Midbrain (tissue), 1 donor: ENCODE measurements at regions not wholly inside any gene's neighbourhood (a gene's known extent, or its start where the extent isn't known, plus 50 kb on each side); places are given as distances from the start of the nearest gene placed in this dataset.

Experiments used
- DNase-seq: peaks from one replicate; lab custom pipeline; 2025; lab: John Stamatoyannopoulos, UW

DNA sequence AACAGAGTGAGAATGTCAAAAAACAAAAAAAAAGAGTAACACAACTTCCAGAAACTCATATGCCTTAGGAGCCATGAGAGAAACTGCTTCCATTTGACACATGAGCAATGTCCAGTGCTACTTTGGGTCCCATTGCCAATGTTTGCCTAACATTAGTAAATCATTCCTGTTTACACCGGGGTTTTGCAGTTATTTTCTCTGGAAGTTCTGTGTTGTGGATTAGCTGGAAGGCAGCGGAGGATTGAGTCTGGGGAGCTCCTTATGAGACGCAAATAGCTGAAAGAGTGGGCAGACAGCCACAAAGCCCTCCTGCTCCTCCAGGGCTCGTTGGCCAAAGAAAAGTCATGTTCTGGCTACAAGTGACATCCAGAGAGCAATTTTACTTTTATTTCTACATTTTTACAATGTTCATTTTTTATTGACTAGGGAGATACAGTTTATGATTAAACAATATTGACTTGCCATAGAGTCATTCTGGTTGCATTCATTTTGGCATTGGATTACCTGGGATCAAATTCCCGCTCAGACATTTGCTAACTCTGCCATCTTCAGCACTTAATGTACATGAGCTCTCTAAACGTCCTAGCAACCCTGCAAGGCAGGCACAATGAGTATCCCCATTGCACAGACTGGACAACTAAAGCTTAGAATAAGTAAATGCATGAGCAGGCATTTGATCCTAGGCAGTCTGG is 66.4 kb upstream of the GALNT2 start:
- no peak for DNase-seq

DNA sequence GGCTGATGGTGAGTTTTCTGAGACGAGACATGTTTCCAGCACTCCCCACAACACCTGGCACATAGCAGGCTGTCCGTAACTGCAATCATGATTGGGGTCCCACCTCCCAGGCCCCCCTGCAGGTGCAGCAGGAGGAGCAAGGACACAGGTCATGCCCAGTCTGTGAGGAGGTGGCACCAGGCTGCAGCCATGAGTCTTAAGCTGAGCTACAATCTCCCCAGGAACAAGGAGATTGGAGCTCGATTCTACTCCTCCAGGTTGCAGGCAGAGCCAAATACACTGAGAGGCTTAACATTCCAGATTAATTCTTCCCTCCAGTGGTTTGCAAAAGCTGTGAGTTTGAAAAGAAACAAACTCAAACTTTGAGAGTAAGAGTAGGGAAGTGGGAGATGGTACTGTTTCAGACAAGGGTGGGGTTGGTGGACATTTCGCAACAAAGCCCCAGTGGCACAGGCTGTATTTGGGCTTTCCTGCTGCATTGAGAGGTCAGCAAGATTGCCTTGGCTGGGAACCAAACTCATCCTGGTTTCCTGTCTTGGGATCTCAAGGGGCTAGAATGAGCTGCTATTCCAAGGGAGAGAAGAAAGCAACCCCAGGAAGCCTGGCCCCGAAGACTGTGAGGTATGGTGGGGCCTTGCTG is 64.8 kb upstream of the GALNT2 start:
- DNase-seq = peak; percentile 15

DNA sequence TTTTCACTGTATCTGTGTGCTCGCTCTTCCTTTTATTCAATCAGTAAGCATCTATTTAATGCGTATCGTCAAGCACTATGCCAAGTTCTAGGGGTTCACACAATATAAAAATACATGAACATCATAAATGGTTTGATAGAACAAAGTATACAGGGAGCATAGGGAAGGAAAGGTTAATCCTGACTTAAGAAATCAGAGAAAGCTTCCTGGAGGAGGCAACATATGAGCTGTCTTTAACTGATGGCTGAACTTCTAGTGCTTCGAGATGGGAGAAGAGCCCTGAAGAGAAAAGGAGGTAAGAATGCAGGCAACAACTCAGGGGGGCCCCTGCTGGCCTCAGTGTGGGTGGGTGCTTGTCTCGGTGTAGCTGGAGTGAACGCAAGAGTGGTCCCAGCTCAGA is 63.6 kb upstream of the GALNT2 start:
- no peak for DNase-seq

DNA sequence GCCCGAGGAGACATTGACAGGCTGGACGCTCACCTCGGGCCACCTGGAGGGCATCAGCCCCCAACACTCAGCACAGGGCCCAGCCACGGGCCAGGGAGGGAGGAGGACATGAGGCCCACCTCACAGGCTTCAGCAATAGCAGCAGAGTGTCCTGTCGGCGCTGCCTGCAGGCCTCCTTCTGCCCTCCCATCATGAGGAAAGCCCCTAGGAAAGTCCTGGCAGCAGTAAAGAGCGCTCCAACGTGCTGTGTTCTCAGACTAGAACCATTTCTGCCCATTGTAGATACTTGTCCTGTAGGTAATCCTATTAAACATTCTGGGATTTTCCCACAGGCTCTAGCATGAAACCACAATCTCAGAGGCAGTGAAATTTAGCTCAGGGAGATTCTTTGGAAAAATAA is 62.0 kb upstream of the GALNT2 start:
- no peak for DNase-seq

DNA sequence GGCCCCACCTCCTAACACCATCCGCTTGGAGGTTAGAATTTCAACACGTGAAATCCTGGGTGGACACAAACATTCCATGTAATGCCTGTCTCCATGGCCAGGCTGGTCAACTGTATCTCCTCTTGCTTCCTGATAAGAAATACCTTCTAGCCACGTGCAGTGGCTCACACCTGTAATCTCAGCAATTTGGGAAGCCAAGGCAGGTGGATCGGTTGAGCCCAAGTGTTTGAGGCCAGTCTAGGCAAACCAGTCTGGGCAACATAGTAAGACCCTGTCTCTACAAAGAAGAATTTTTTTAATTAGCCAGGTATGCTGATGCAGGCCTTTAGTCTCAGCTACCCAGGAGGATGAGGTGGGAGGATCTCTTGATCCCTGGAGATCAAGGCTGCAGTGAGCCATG is 58.3 kb upstream of the GALNT2 start:
- no peak for DNase-seq

DNA sequence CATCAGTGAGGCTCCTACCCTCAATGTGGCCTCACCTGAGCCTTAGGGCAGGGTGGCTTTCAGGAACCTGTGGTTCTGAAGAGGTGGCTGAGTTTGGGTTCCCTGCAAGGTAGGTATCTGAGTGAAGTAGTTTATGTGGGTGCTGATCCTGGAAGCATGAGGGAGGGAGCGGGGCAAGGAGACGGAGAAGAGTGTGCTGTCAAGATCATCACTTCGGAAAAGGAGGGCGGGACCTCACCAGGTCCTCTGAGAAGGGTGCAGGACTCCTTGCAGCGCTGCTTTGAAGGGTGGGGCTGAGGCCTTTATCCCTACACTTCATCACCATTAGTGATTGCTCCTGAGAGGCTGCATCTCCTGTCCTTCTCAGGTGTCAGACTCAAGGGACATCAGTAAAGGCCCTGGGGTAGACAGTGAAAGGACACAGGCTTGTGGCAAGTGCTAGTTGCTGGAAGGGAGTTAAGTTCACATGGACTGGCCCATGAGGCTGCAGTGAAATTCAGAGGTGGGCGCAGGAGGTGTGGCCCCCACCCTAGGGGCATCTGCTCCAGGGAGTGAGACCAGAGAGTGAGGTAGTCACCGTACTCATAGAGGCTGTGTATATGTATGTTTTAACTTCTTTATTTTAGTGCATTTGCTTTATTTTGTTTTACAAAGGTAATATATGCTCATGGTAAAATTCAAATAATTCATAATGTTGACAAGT is 57.3 kb upstream of the GALNT2 start:
- DNase-seq = no peak

DNA sequence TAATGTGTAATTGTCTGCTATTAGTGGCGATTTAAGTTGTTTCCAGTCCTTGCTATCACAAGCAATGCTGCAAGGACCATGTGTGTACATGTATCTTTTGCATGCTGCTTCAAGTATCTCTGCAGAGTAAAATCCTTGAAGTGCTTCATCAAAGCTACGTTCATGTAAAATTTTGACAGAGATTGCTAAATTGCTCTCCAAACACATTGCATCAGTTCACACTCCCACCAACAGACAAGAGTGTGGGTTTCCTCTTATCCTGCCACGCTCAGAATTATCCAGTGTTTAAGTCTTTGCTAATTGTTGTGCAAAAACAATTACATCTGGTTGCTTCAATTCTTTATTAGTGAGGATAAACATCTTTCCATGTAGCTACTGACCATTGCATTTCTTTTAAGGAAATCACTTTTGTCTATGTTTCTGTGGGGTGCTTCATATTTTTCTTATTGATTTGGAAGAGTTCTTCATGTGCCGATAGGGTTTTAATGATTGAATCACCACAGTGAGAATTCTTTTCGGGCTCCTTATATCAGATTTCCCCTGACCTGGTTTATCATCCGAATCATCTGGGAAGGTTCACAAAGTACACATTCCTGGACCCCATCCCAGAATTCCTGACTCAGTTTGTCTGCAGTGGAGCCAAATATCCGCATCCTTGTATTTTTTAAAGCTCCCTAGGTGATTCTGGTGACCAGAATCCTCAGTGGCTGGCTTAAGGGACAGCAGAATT is 56.3 kb upstream of the GALNT2 start:
- no peak for DNase-seq

DNA sequence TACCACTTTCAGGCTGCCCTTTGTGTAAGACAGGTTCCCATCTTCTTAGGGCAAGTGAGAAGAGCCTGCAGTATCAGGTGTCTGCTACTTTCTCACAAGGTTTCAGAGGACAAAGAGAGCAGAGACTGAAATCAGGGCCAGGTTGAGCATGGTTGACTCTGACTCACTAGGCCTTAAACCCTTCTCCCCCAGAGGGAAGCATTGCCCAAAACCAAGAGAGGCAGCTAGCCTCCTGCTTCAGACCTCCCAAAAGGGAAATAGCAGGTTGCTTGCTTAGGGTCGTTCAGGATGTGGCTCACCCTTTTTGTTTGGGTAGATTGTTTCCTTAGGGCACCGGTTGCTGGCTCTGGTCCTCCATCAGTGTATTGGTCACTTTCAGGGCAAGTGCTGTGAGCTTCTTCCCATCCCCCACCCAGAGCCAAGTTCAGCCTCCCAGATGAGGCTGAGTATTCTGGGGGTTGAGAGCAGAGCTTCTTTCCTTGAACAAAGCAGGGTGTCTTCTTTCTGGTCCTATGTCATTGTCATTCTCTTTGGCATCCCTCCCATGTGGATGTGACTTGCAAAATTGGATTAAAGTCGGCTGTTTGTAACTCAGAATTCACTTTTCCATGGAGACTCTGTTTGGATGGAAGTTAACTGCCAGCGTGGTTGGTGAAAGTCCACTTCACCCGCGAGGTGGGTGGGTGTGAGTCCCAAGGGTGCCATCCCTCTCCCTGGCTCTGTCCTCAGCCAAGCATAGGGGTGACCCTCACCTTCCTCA is 55.5 kb upstream of the GALNT2 start:
- no peak for DNase-seq

DNA sequence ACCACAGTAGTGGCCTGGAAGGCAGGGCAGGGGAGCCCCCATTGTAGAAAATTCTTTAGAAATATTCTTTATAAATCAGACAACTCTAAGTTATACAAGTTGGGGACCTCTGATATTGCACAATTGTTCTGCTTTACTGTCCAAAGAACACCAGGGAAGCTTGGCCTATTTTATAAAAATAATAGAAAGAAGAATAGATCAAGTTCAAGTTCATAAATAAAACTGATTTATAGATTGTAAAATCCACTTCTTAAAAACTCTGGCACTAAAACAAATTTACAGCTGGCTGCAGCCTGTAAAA is 55.0 kb upstream of the GALNT2 start:
- DNase-seq = no peak

DNA sequence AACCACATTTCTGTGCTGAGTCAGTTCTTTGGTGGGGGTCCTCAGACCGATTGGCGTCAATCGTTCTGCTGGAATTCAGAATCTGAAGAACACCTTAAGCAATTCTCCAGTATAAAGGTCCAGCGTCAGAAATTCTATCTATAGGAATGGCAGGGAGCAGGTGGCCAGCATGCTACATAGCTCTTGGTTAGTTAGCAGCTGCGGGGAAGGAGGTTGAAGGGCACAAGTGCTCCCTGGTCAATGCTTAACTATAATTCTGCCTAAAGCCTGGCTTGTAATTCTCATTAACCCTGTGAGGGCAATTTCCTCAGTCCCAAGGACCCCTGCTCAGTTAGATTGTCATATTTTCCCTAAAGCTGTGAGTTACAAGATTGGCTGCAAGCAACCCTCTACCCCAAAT is 54.3 kb upstream of the GALNT2 start:
- no peak for DNase-seq

DNA sequence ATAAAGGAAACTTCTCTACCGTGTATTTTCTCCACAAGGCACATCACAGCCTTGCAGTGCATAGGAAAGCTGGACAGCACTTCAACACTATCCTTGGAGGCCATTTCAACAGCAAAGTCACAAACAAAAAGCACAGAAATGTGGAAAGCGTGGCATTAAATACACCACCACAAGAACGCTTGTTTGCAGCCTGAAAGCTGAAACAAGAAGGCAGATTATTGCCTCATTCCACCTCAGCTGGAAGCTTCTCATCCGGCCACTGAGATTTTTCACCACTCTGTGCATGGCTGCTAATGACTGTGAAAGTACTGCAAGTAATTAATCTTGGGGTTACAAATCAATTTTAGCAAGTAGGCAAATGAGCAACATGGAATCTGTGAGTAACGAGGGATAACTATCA is 50.9 kb upstream of the GALNT2 start:
- no peak for DNase-seq
